ENCODE measurements at regions not wholly inside any gene's neighbourhood (a gene's known extent, or its start where the extent isn't known, plus 50 kb on each side); places are given as distances from the start of the nearest gene placed in this dataset.

GRCh38 chr3:145692751-145693150 is 468.2 kb downstream of the PLOD2 start:
- H3K79me2 ChIP-seq (ENCODE audit: control insufficient read depth, insufficient read depth, low read length) = no peaks in the 10 kb centered on the region
- no peak overlapping the region for H3K4me3 ChIP-seq (replicated peaks in 1 of 4; ENCODE audit: control extremely low read depth in 1 of 4, insufficient read depth in 1 of 4, low read depth in 3 of 4, low read length in 4 of 4)
- no peak overlapping the region for H3K9ac ChIP-seq (ENCODE audit: insufficient read depth, low read length)
- TF ChIP-seq CTCF (conservative IDR thresholded peaks at IDR 0.05 in 1 of 2, IDR thresholded peaks at IDR 0.05 in 1 of 2; ENCODE audit: low read depth in 1 of 2, low read length in 2 of 2) = no peak
- DNase-seq (ENCODE audit: low read depth in 2 of 2) = no peak
- H3K27me3 ChIP-seq (ENCODE audit: control insufficient read depth, insufficient read depth, low read length) = no peaks in the 10 kb centered on the region
- H3K9me3 ChIP-seq (ENCODE audit: control insufficient read depth, insufficient read depth, low read depth, low read length) = no peaks in the 10 kb centered on the region
- no peaks in the 10 kb centered on the region for H4K20me1 ChIP-seq (ENCODE audit: control insufficient read depth, extremely low read depth, insufficient read depth, low read length)
- no peak overlapping the region for H3K27ac ChIP-seq (ENCODE audit: insufficient read depth, low read length)
- H3K4me2 ChIP-seq (ENCODE audit: extremely low read depth, insufficient read depth, low read length) = no peak overlapping the region
- no peaks in the 10 kb centered on the region for H3K36me3 ChIP-seq (ENCODE audit: control insufficient read depth, insufficient read depth, low read length)
- H3K4me1 ChIP-seq (ENCODE audit: control insufficient read depth, extremely low read depth, insufficient read depth, low read length) = no peaks in the 10 kb centered on the region
- H2AFZ ChIP-seq (ENCODE audit: low read length) = no peak overlapping the region

DNA sequence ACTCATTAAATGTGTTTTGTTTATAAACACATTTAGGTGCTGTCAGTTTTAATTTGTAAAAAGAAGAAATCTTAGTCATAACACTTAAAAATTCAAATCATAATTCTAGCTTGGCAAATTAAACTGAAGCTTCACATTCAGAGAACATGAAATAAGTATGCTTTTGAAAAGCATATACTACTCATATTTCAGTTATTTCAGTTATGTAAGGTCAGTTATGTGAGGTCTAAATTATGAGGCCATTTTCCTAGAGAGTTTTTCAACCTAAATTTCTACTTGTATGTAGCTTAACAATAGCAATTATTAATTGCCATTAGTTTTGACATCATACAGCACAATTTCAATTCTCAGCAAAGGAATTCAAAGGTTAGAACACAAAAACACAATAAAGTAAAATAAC is 465.0 kb downstream of the PLOD2 start:
- H2AFZ ChIP-seq (ENCODE audit: low read length) = no peak overlapping the region
- H3K27me3 ChIP-seq (ENCODE audit: control insufficient read depth, insufficient read depth, low read length) = no peaks in the 10 kb centered on the region
- H3K9ac ChIP-seq (ENCODE audit: insufficient read depth, low read length) = no peak overlapping the region
- H3K4me2 ChIP-seq (ENCODE audit: extremely low read depth, insufficient read depth, low read length) = no peak overlapping the region
- H3K4me3 ChIP-seq (replicated peaks in 1 of 4; ENCODE audit: control extremely low read depth in 1 of 4, insufficient read depth in 1 of 4, low read depth in 3 of 4, low read length in 4 of 4) = no peak overlapping the region
- H3K9me3 ChIP-seq (ENCODE audit: control insufficient read depth, insufficient read depth, low read depth, low read length) = no peaks in the 10 kb centered on the region
- H3K27ac ChIP-seq (ENCODE audit: insufficient read depth, low read length) = no peak overlapping the region
- TF ChIP-seq EZH2 (IDR thresholded peaks at IDR 0.05; ENCODE audit: low read length, missing control alignments) (no peak), CTCF (conservative IDR thresholded peaks at IDR 0.05 in 1 of 2, IDR thresholded peaks at IDR 0.05 in 1 of 2; ENCODE audit: low read depth in 1 of 2, low read length in 2 of 2) (no peak)
- peak; percentile 5 to 24 for DNase-seq (ENCODE audit: low read depth in 2 of 2)
- H3K36me3 ChIP-seq (ENCODE audit: control insufficient read depth, insufficient read depth, low read length) = no peaks in the 10 kb centered on the region
- H3K79me2 ChIP-seq (ENCODE audit: control insufficient read depth, insufficient read depth, low read length) = no peaks in the 10 kb centered on the region
- no peaks in the 10 kb centered on the region for H3K4me1 ChIP-seq (ENCODE audit: control insufficient read depth, extremely low read depth, insufficient read depth, low read length)
- H4K20me1 ChIP-seq (ENCODE audit: control insufficient read depth, extremely low read depth, insufficient read depth, low read length) = no peaks in the 10 kb centered on the region

GRCh38 chr3:145698250-145698649 is 462.7 kb downstream of the PLOD2 start:
- peak in 1 of 2 donors; percentile 63 for DNase-seq (ENCODE audit: low read depth in 2 of 2)
- no peaks in the 10 kb centered on the region for H3K27me3 ChIP-seq (ENCODE audit: control insufficient read depth, insufficient read depth, low read length)
- H4K20me1 ChIP-seq (ENCODE audit: control insufficient read depth, extremely low read depth, insufficient read depth, low read length) = no peaks in the 10 kb centered on the region
- H3K36me3 ChIP-seq (ENCODE audit: control insufficient read depth, insufficient read depth, low read length) = no peaks in the 10 kb centered on the region
- no peak overlapping the region for H3K4me2 ChIP-seq (ENCODE audit: extremely low read depth, insufficient read depth, low read length)
- TF ChIP-seq CTCF (conservative IDR thresholded peaks at IDR 0.05 in 1 of 2, IDR thresholded peaks at IDR 0.05 in 1 of 2; ENCODE audit: low read depth in 1 of 2, low read length in 2 of 2) (no peak), EZH2 (IDR thresholded peaks at IDR 0.05; ENCODE audit: low read length, missing control alignments) (no peak)
- H2AFZ ChIP-seq (ENCODE audit: low read length) = no peak overlapping the region
- no peak overlapping the region for H3K4me3 ChIP-seq (replicated peaks in 1 of 4; ENCODE audit: control extremely low read depth in 1 of 4, insufficient read depth in 1 of 4, low read depth in 3 of 4, low read length in 4 of 4)
- H3K9me3 ChIP-seq (ENCODE audit: control insufficient read depth, insufficient read depth, low read depth, low read length) = no peaks in the 10 kb centered on the region
- no peak overlapping the region for H3K27ac ChIP-seq (ENCODE audit: insufficient read depth, low read length)
- H3K9ac ChIP-seq (ENCODE audit: insufficient read depth, low read length) = no peak overlapping the region
- H3K4me1 ChIP-seq (ENCODE audit: control insufficient read depth, extremely low read depth, insufficient read depth, low read length) = no peaks in the 10 kb centered on the region
- no peaks in the 10 kb centered on the region for H3K79me2 ChIP-seq (ENCODE audit: control insufficient read depth, insufficient read depth, low read length)
